ENCODE measurements at regions not wholly inside any gene's neighbourhood (a gene's known extent, or its start where the extent isn't known, plus 50 kb on each side); places are given as distances from the start of the nearest gene placed in this dataset.

DNA sequence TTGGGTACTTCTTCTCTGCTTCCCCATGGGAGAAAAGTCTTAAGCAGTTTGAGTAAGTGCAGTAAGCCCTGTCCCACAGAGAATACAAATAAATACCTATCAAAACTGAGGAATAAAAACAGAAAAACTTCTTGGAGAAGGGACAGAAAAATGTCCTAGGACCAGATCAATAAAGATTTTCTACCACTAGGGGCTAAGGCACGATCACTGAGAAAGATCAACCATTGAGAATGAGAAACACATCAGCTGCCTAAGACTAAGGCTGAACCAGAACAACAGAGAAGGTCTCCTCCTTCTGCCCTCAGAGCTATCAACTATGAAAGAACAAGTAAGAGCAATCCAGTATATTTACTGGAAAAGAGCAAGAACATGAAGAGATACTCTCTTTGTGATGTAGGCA, 763.6 kb upstream of the LRRTM1 start:
- TF ChIP-seq POLR2A (IDR thresholded peaks at IDR 0.05) = no peak
- TF ChIP-seq, protein P1, sequence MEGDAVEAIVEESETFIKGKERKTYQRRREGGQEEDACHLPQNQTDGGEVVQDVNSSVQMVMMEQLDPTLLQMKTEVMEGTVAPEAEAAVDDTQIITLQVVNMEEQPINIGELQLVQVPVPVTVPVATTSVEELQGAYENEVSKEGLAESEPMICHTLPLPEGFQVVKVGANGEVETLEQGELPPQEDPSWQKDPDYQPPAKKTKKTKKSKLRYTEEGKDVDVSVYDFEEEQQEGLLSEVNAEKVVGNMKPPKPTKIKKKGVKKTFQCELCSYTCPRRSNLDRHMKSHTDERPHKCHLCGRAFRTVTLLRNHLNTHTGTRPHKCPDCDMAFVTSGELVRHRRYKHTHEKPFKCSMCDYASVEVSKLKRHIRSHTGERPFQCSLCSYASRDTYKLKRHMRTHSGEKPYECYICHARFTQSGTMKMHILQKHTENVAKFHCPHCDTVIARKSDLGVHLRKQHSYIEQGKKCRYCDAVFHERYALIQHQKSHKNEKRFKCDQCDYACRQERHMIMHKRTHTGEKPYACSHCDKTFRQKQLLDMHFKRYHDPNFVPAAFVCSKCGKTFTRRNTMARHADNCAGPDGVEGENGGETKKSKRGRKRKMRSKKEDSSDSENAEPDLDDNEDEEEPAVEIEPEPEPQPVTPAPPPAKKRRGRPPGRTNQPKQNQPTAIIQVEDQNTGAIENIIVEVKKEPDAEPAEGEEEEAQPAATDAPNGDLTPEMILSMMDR (IDR thresholded peaks at IDR 0.05) = no peak
